Fibroblast of lung (primary cell): ENCODE measurements at regions not wholly inside any gene's neighbourhood (a gene's known extent, or its start where the extent isn't known, plus 50 kb on each side); places are given as distances from the start of the nearest gene placed in this dataset.

Source experiments
- EZH2 ChIP-seq: IDR thresholded peaks from 2 replicates; pipeline ENCODE4 v1.5.1; 2012; ENCODE audit warnings: low read length, control low read depth, mild to moderate bottlenecking; ENCODE audit errors: missing control alignments
- TF ChIP-seq, protein P1 (sequence below), 2 donors: IDR thresholded peaks in 1 of 2; conservative IDR thresholded peaks in 1 of 2; 1 replicate in 1 of 2; 2 replicates in 1 of 2; pipeline ENCODE4 v1.5.1; 2011 to 2012; ENCODE audit warnings: low read length in 2 of 2, control low read depth in 1 of 2, inconsistent platforms in 1 of 2, low read depth in 1 of 2, mild to moderate bottlenecking in 1 of 2

GRCh38 chr12:127966331-127966730, 300.6 kb upstream of the TMEM132C start:
- TF ChIP-seq, protein P1, sequence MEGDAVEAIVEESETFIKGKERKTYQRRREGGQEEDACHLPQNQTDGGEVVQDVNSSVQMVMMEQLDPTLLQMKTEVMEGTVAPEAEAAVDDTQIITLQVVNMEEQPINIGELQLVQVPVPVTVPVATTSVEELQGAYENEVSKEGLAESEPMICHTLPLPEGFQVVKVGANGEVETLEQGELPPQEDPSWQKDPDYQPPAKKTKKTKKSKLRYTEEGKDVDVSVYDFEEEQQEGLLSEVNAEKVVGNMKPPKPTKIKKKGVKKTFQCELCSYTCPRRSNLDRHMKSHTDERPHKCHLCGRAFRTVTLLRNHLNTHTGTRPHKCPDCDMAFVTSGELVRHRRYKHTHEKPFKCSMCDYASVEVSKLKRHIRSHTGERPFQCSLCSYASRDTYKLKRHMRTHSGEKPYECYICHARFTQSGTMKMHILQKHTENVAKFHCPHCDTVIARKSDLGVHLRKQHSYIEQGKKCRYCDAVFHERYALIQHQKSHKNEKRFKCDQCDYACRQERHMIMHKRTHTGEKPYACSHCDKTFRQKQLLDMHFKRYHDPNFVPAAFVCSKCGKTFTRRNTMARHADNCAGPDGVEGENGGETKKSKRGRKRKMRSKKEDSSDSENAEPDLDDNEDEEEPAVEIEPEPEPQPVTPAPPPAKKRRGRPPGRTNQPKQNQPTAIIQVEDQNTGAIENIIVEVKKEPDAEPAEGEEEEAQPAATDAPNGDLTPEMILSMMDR (conservative IDR thresholded peaks at IDR 0.05 in 1 of 2, IDR thresholded peaks at IDR 0.05 in 1 of 2; ENCODE audit: low read depth in 1 of 2, low read length in 2 of 2): no peak
- no peak for TF ChIP-seq EZH2
